ENCODE measurements at regions not wholly inside any gene's neighbourhood (a gene's known extent, or its start where the extent isn't known, plus 50 kb on each side); places are given as distances from the start of the nearest gene placed in this dataset.
"Not testable (repeated sequence)": the region's sequence is repeated elsewhere in the genome, so short reads cannot be mapped to it uniquely, and the experiment has no call there.

DNA sequence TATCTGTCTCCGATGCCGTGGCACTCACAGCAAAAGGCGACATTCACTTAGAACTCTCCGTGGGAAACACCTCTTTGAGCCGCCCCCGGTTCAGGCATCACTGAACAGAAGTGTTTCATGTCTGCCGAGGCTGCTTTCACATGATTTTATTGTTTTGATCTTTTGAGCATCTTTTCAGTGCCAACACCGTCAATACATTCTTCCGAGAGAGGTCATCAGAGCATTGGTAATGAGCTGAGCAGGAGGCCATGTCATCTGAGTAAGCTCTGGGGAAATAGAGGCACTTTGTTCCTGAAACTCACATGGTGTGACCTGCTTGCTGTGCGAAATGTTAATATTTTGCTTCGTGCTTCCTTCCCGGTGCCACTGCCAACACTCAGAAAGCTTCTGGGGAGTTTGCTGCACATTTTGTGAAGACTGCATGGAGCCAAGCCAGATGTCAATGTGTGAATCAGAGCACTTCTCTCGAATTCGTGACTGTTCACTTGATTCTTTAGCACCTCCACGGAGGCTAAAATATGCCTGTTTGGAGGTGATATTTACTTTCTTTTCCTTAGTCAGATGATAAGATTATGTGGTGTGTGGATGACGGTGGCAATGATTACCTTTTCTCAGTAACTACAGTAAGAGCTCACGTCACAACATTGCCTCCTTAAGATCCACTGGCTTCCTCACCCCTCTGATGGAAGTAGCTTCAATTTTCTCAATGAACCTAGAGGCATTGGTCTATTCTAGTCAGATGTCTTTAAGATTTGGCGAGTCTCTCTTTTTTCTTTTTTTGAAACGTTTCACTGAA, 222.3 kb upstream of the HS3ST1 start:
- Histone ChIP-seq H3K4me2 (ENCODE audit: low read length) (no peak overlapping the region), H3K4me3 (ENCODE audit: low read length) (no peak overlapping the region), H3K9ac (ENCODE audit: low read length) (no peak overlapping the region), H3K27ac (ENCODE audit: low read length) (no peak overlapping the region), H3K36me3 (ENCODE audit: insufficient read depth, low read length) (no peaks in the 10 kb centered on the region), H3K9me3 (ENCODE audit: low read length) (no peaks in the 10 kb centered on the region), H4K20me1 (ENCODE audit: insufficient read depth) (no peaks in the 10 kb centered on the region), H3F3A (ENCODE audit: insufficient read depth, low read length, poor library complexity, severe bottlenecking) (no peaks in the 10 kb centered on the region), H2AFZ (ENCODE audit: low read depth, low read length) (no peak overlapping the region), H3K27me3 (ENCODE audit: insufficient read depth, low read depth, low read length) (no peaks in the 10 kb centered on the region), H3K79me2 (replicated peaks; ENCODE audit: insufficient read depth, low read length) (no peaks in the 10 kb centered on the region), H3K9me2 (ENCODE audit: insufficient read depth, low read length) (no peaks in the 10 kb centered on the region)
- TF ChIP-seq RAD21 (conservative IDR thresholded peaks at IDR 0.05) (no peak), SMC3 (conservative IDR thresholded peaks at IDR 0.05; ENCODE audit: poor library complexity) (no peak), POLR2AphosphoS5 (IDR thresholded peaks at IDR 0.05) (no peak), MXI1 (conservative IDR thresholded peaks at IDR 0.05; ENCODE audit: poor library complexity, severe bottlenecking) (no peak), EZH2 (IDR thresholded peaks at IDR 0.05; ENCODE audit: borderline replicate concordance, insufficient read depth, low read length, poor library complexity, severe bottlenecking) (no peak), TAF1 (IDR thresholded peaks at IDR 0.05; ENCODE audit: low read depth) (no peak), EP300 (conservative IDR thresholded peaks at IDR 0.05; ENCODE audit: poor library complexity, severe bottlenecking) (no peak)
- TF ChIP-seq, protein P1, sequence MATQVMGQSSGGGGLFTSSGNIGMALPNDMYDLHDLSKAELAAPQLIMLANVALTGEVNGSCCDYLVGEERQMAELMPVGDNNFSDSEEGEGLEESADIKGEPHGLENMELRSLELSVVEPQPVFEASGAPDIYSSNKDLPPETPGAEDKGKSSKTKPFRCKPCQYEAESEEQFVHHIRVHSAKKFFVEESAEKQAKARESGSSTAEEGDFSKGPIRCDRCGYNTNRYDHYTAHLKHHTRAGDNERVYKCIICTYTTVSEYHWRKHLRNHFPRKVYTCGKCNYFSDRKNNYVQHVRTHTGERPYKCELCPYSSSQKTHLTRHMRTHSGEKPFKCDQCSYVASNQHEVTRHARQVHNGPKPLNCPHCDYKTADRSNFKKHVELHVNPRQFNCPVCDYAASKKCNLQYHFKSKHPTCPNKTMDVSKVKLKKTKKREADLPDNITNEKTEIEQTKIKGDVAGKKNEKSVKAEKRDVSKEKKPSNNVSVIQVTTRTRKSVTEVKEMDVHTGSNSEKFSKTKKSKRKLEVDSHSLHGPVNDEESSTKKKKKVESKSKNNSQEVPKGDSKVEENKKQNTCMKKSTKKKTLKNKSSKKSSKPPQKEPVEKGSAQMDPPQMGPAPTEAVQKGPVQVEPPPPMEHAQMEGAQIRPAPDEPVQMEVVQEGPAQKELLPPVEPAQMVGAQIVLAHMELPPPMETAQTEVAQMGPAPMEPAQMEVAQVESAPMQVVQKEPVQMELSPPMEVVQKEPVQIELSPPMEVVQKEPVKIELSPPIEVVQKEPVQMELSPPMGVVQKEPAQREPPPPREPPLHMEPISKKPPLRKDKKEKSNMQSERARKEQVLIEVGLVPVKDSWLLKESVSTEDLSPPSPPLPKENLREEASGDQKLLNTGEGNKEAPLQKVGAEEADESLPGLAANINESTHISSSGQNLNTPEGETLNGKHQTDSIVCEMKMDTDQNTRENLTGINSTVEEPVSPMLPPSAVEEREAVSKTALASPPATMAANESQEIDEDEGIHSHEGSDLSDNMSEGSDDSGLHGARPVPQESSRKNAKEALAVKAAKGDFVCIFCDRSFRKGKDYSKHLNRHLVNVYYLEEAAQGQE (IDR thresholded peaks at IDR 0.05; ENCODE audit: borderline replicate concordance) = no peak
- TF ChIP-seq, protein P2, sequence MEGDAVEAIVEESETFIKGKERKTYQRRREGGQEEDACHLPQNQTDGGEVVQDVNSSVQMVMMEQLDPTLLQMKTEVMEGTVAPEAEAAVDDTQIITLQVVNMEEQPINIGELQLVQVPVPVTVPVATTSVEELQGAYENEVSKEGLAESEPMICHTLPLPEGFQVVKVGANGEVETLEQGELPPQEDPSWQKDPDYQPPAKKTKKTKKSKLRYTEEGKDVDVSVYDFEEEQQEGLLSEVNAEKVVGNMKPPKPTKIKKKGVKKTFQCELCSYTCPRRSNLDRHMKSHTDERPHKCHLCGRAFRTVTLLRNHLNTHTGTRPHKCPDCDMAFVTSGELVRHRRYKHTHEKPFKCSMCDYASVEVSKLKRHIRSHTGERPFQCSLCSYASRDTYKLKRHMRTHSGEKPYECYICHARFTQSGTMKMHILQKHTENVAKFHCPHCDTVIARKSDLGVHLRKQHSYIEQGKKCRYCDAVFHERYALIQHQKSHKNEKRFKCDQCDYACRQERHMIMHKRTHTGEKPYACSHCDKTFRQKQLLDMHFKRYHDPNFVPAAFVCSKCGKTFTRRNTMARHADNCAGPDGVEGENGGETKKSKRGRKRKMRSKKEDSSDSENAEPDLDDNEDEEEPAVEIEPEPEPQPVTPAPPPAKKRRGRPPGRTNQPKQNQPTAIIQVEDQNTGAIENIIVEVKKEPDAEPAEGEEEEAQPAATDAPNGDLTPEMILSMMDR (IDR thresholded peaks at IDR 0.05; ENCODE audit: poor library complexity, severe bottlenecking) = no peak

DNA sequence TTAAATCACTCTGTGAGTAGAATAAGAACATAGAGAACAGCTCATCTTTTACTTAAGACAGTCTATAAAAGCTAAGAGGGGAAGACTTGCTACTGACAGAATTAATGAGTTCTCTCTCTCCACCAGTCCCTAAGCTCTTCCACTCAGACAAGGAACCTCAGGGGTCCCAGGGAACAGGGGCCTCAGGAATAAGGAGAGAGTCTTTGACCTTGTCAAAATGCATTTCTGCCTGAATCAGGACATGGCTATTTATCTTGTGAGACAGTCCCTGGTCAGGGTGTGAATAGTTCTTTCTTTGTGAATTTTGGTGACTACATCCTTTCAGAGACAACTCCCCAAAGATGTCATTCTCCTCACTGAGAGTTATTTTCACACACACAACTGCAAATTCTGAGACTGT, 218.7 kb upstream of the HS3ST1 start:
- Histone ChIP-seq H3K79me2 (replicated peaks; ENCODE audit: insufficient read depth, low read length) (no peaks in the 10 kb centered on the region), H3K9me2 (ENCODE audit: insufficient read depth, low read length) (no peaks in the 10 kb centered on the region), H3K4me2 (ENCODE audit: low read length) (no peak overlapping the region), H4K20me1 (ENCODE audit: insufficient read depth) (no peaks in the 10 kb centered on the region), H3F3A (ENCODE audit: insufficient read depth, low read length, poor library complexity, severe bottlenecking) (no peaks in the 10 kb centered on the region), H3K9me3 (ENCODE audit: low read length) (no peaks in the 10 kb centered on the region), H3K36me3 (ENCODE audit: insufficient read depth, low read length) (no peaks in the 10 kb centered on the region), H2AFZ (ENCODE audit: low read depth, low read length) (no peak overlapping the region), H3K27me3 (ENCODE audit: insufficient read depth, low read depth, low read length) (no peaks in the 10 kb centered on the region), H3K4me3 (ENCODE audit: low read length) (no peak overlapping the region), H3K9ac (ENCODE audit: low read length) (no peak overlapping the region), H3K27ac (ENCODE audit: low read length) (no peak overlapping the region)
- TF ChIP-seq SMC3 (conservative IDR thresholded peaks at IDR 0.05; ENCODE audit: poor library complexity) (no peak), EP300 (conservative IDR thresholded peaks at IDR 0.05; ENCODE audit: poor library complexity, severe bottlenecking) (no peak)
- TF ChIP-seq, protein P1 (IDR thresholded peaks at IDR 0.05; ENCODE audit: borderline replicate concordance) = no peak

DNA sequence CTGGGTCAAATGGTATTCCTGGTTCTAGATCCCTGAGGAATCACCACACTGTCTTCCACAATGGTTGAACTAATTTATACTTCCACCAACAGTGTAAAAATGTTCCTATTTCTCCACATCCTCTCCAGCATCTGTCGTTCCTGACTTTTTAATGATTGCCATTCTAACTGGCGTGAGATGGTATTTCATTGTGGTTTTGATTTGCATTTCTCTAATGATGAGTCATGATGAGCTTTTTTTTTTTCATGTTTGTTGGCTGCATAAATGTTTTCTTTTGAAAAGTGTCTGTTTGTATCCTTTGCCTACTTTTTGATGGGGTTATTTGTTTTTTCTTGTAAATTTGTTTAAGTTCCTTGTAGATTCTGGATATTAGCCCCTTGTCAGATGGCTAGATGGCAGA, 214.4 kb upstream of the HS3ST1 start:
- not testable (repeated sequence) for H3K9me3 ChIP-seq (ENCODE audit: low read length); H3K36me3 ChIP-seq (ENCODE audit: insufficient read depth, low read length); H3K4me3 ChIP-seq (ENCODE audit: low read length); H3K27ac ChIP-seq (ENCODE audit: low read length); H4K20me1 ChIP-seq (ENCODE audit: insufficient read depth); H3K27me3 ChIP-seq (ENCODE audit: insufficient read depth, low read depth, low read length); H2AFZ ChIP-seq (ENCODE audit: low read depth, low read length); H3K9ac ChIP-seq (ENCODE audit: low read length); H3K79me2 ChIP-seq (replicated peaks; ENCODE audit: insufficient read depth, low read length); H3K4me2 ChIP-seq (ENCODE audit: low read length); H3F3A ChIP-seq (ENCODE audit: insufficient read depth, low read length, poor library complexity, severe bottlenecking); H3K9me2 ChIP-seq (ENCODE audit: insufficient read depth, low read length)
